RWPE1 (cell line): ENCODE measurements at regions not wholly inside any gene's neighbourhood (a gene's known extent, or its start where the extent isn't known, plus 50 kb on each side); places are given as distances from the start of the nearest gene placed in this dataset.

Experiments
- CTCF ChIA-PET: fragments of 350-600 bp; sonication (Branson Sonifier 250); formaldehyde crosslinking; extraction: SDS; loops from one replicate; lab custom pipeline; 2021; lab: Yijun Ruan, JAX
- POLR2A ChIA-PET: fragments of 400-600 bp; formaldehyde crosslinking; extraction: SDS; loops from one replicate; lab custom pipeline; 2020; ENCODE audit warnings: antibody characterized with exemption; ENCODE audit not compliant: low non-redundant PET; lab: Yijun Ruan, JAX
- DNase-seq: peaks from one replicate; pipeline ENCODE4 v3.0.0; 2012; ENCODE audit warnings: low spot score
- H3K27ac ChIP-seq: fragments of 450-650 bp; 2 replicates; pipeline ENCODE4 v1.5.1; 2017
- TF ChIP-seq, protein P1 (sequence below): fragments of 450-650 bp; conservative IDR thresholded peaks from 2 replicates; pipeline ENCODE4 v1.5.1; 2017; ENCODE audit warnings: low read depth, mild to moderate bottlenecking

DNA sequence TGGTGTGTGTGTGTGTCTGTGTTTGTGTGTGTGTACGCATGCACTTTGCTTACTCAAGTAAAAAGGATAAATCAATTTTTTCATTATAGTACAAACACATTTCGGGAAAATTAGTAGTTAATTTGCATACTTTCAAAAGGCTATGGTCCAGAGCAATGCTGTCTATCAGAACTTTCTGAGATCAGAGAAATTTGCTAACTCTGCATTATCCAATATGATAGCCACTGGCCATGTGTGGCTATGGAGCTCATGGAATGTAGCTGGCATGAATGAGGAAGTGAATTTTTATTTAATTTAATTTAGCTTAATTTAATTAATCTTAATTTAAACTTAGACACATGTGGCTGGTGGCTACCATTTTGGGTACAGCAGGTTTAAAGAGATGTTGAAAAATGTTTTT, 289.6 kb downstream of the MAT2B start:
- TF ChIP-seq, protein P1, sequence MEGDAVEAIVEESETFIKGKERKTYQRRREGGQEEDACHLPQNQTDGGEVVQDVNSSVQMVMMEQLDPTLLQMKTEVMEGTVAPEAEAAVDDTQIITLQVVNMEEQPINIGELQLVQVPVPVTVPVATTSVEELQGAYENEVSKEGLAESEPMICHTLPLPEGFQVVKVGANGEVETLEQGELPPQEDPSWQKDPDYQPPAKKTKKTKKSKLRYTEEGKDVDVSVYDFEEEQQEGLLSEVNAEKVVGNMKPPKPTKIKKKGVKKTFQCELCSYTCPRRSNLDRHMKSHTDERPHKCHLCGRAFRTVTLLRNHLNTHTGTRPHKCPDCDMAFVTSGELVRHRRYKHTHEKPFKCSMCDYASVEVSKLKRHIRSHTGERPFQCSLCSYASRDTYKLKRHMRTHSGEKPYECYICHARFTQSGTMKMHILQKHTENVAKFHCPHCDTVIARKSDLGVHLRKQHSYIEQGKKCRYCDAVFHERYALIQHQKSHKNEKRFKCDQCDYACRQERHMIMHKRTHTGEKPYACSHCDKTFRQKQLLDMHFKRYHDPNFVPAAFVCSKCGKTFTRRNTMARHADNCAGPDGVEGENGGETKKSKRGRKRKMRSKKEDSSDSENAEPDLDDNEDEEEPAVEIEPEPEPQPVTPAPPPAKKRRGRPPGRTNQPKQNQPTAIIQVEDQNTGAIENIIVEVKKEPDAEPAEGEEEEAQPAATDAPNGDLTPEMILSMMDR, result no peak
- POLR2A ChIA-PET, result no interaction called here
- no peak overlapping the region for H3K27ac ChIP-seq
- CTCF ChIA-PET, result no interaction called here
- DNase-seq, result no peak

DNA sequence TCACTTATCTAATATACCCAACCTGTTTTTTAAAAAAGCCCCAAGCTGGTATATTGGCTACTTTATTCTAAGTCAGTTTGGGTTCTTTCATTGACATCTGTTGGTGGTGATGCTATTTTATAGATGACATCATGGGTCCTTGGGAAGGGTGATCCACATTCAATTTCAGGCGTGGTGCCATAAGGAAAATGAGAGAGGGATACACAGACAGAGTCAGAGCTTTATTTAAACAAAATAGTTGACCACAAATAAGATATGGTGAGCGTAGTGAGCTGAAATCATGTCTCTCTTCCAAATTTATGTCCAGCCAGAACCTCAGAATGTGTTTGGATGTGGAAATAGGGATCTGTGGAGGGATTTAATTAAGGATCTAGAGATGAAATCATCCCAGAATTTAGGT, 302.4 kb downstream of the MAT2B start:
- DNase-seq, result no peak
- TF ChIP-seq, protein P1, result no peak
- ChIA-PET CTCF (no interaction called here), POLR2A (no interaction called here)
- no peak overlapping the region for H3K27ac ChIP-seq

- POLR2A ChIA-PET, result no interaction called here
- no peak overlapping the region for H3K27ac ChIP-seq
- CTCF ChIA-PET, result interaction anchor here (0.8 to 0.9 kb wide), 2 partner anchors 236 to 695 kb away, joined by 3 to 4 read pairs; no protein-coding TSS in a partner anchor
- TF ChIP-seq, protein P1, result no peak
- DNase-seq, result no peak
These were observed 304.1 kb downstream of the MAT2B start for GRCh38 chr5:163809473-163809872.

- H3K27ac ChIP-seq, result no peak overlapping the region
- DNase-seq, result no peak
- TF ChIP-seq, protein P1, result no peak
- CTCF ChIA-PET, result interaction anchor here (0.5 to 0.6 kb wide), 2 partner anchors 56 to 128 kb away, joined by 3 read pairs; no protein-coding TSS in a partner anchor
- POLR2A ChIA-PET, result no interaction called here
These were observed 308.5 kb downstream of the MAT2B start for GRCh38 chr5:163813900-163814299.

DNA sequence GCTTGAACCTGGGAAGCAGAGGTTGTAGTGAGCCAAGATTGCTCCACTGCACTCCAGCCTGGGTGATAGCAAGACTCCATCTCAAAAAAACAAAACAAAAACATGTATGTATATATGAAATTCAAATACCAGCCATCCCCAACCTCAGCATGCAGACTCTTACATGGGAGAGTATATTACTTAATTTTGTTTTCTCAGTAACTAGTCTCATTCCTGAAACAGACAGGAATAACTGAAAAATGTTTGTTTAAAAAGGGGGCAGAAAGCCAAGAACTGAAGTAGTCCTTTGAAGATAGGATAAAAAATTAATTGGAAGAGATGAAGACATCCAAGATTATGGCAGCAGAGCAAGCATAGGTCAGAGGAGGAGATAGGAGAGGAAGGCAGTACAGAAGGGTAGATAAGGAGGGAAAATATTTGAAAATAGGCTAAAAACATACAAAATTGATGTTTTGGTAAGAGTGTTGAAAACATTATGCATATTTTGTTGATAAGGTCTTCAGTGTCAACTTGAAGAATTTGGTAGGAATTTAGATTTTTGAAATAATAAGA, 309.9 kb downstream of the MAT2B start:
- DNase-seq, result no peak
- POLR2A ChIA-PET, result no interaction called here
- no peak overlapping the region for H3K27ac ChIP-seq
- TF ChIP-seq, protein P1, result no peak
- CTCF ChIA-PET, result no interaction called here

- no peak for DNase-seq
- POLR2A ChIA-PET, result no interaction called here
- H3K27ac ChIP-seq, result no peak overlapping the region
- TF ChIP-seq, protein P1, result no peak
- CTCF ChIA-PET, result no interaction called here
These were observed 315.7 kb downstream of the MAT2B start for GRCh38 chr5:163821142-163821541.
